Mesothelial cell of epicardium (in vitro differentiated cells): ENCODE measurements at regions not wholly inside any gene's neighbourhood (a gene's known extent, or its start where the extent isn't known, plus 50 kb on each side); places are given as distances from the start of the nearest gene placed in this dataset.

Source experiments
- DNase-seq, 2 experiments: peaks; one replicate each; pipeline ENCODE4 v3.0.0; 2021; ENCODE audit warnings: low spot score in 2 of 2; ENCODE audit not compliant: unreplicated experiment in 2 of 2
- H3K27ac Mint-ChIP-seq: 2 replicates; pipeline ENCODE4 v1.8.0; 2021; ENCODE audit warnings: mixed read lengths
- H3K27me3 Mint-ChIP-seq: 2 replicates; pipeline ENCODE4 v1.8.0; 2021; ENCODE audit warnings: low read depth, mixed read lengths
- H3K36me3 Mint-ChIP-seq: 2 replicates; pipeline ENCODE4 v1.8.0; 2021; ENCODE audit warnings: mixed read lengths
- H3K4me1 Mint-ChIP-seq: 2 replicates; pipeline ENCODE4 v1.8.0; 2021; ENCODE audit warnings: mixed read lengths
- H3K4me3 Mint-ChIP-seq: 2 replicates; pipeline ENCODE4 v1.8.0; 2021; ENCODE audit warnings: mild to moderate bottlenecking, moderate library complexity, mixed read lengths
- H3K9me3 Mint-ChIP-seq: 2 replicates; pipeline ENCODE4 v1.8.0; 2021; ENCODE audit warnings: mixed read lengths
- CTCF ChIP-seq: fragments of 200-600 bp; sonication (generic); IDR thresholded peaks from one replicate; pipeline ENCODE4 v1.5.0; 2021; ENCODE audit warnings: antibody characterized with exemption; ENCODE audit not compliant: unreplicated experiment

GRCh38 chr7:121745856-121746255, 127.1 kb upstream of the PTPRZ1 start:
- Mint-ChIP-seq H3K9me3 (peaks cover 3% of the 10 kb centered on the region), H3K4me3 (no peak overlapping the region), H3K36me3 (no peaks in the 10 kb centered on the region), H3K27me3 (no peaks in the 10 kb centered on the region), H3K27ac (no peak overlapping the region), H3K4me1 (peaks cover 13% of the 10 kb centered on the region)
- DNase-seq: no peak
- TF ChIP-seq CTCF: no peak

- DNase-seq: no peak
- Mint-ChIP-seq H3K27me3 (no peaks in the 10 kb centered on the region), H3K9me3 (peaks cover 3% of the 10 kb centered on the region), H3K27ac (no peak overlapping the region), H3K4me1 (peaks cover 13% of the 10 kb centered on the region), H3K4me3 (no peak overlapping the region), H3K36me3 (no peaks in the 10 kb centered on the region)
- TF ChIP-seq CTCF: no peak
Observed at GRCh38 chr7:121744877-121745276, 128.1 kb upstream of the PTPRZ1 start.

GRCh38 chr7:121744319-121744718, 128.6 kb upstream of the PTPRZ1 start:
- Mint-ChIP-seq H3K27me3 (no peaks in the 10 kb centered on the region), H3K27ac (no peak overlapping the region), H3K4me3 (no peak overlapping the region), H3K36me3 (no peaks in the 10 kb centered on the region), H3K4me1 (peaks cover 13% of the 10 kb centered on the region), H3K9me3 (peaks cover 3% of the 10 kb centered on the region)
- no peak for DNase-seq
- TF ChIP-seq CTCF: no peak

GRCh38 chr7:121741896-121742295, 131.1 kb upstream of the PTPRZ1 start:
- no peaks in the 10 kb centered on the region for H3K9me3 Mint-ChIP-seq
- H3K36me3 Mint-ChIP-seq: no peaks in the 10 kb centered on the region
- no peak overlapping the region for H3K27ac Mint-ChIP-seq
- TF ChIP-seq CTCF: no peak
- H3K4me3 Mint-ChIP-seq: no peak overlapping the region
- no peak for DNase-seq
- H3K27me3 Mint-ChIP-seq: no peaks in the 10 kb centered on the region
- H3K4me1 Mint-ChIP-seq: peaks cover 13% of the 10 kb centered on the region

GRCh38 chr7:121739465-121739864, 133.5 kb upstream of the PTPRZ1 start:
- no peak for DNase-seq
- no peak for TF ChIP-seq CTCF
- Mint-ChIP-seq H3K9me3 (no peaks in the 10 kb centered on the region), H3K4me3 (no peak overlapping the region), H3K27ac (no peak overlapping the region), H3K27me3 (no peaks in the 10 kb centered on the region), H3K36me3 (no peaks in the 10 kb centered on the region), H3K4me1 (peaks cover 2% of the 10 kb centered on the region)

GRCh38 chr7:121730869-121731268, 142.1 kb upstream of the PTPRZ1 start:
- Mint-ChIP-seq H3K4me1 (no peaks in the 10 kb centered on the region), H3K27ac (no peak overlapping the region), H3K27me3 (no peaks in the 10 kb centered on the region), H3K4me3 (no peak overlapping the region), H3K36me3 (peaks cover 9% of the 10 kb centered on the region), H3K9me3 (peaks cover 24% of the 10 kb centered on the region)
- no peak for DNase-seq
- TF ChIP-seq CTCF: no peak
